SJCRH30 (cell line): ENCODE measurements at regions not wholly inside any gene's neighbourhood (a gene's known extent, or its start where the extent isn't known, plus 50 kb on each side); places are given as distances from the start of the nearest gene placed in this dataset.

Experiments
- DNase-seq, 2 experiments: peaks; one replicate each; pipeline ENCODE4 v3.0.0-alpha.2; 2015 to 2020
- H3K27ac ChIP-seq: fragments of 250-450 bp; sonication (Bioruptor Pico); 2 replicates; pipeline ENCODE4 v1.5.1; 2020; ENCODE audit warnings: mild to moderate bottlenecking, moderate library complexity
- H3K27me3 ChIP-seq: fragments of 250-450 bp; sonication (Bioruptor Pico); 2 replicates; pipeline ENCODE4 v1.5.1; 2020; ENCODE audit warnings: mild to moderate bottlenecking, moderate library complexity
- H3K36me3 ChIP-seq: fragments of 250-450 bp; sonication (Bioruptor Pico); 2 replicates; pipeline ENCODE4 v1.5.1; 2020; ENCODE audit warnings: mild to moderate bottlenecking, moderate library complexity
- H3K4me1 ChIP-seq: fragments of 250-450 bp; sonication (Bioruptor Pico); 2 replicates; pipeline ENCODE4 v1.5.1; 2020; ENCODE audit warnings: mild to moderate bottlenecking, moderate library complexity
- H3K4me3 ChIP-seq: fragments of 250-450 bp; sonication (Bioruptor Pico); 2 replicates; pipeline ENCODE4 v1.5.1; 2020; ENCODE audit warnings: mild to moderate bottlenecking, moderate library complexity
- H3K9me3 ChIP-seq: fragments of 250-450 bp; sonication (Bioruptor Pico); replicated peaks from 2 replicates; pipeline ENCODE4 v1.5.1; 2020; ENCODE audit warnings: mild to moderate bottlenecking, moderate library complexity

GRCh38 chr22:27213294-27213693 is 555.9 kb downstream of the MIAT start:
- no peak for DNase-seq
- Histone ChIP-seq H3K9me3 (no peaks in the 10 kb centered on the region), H3K4me1 (peaks cover 15% of the 10 kb centered on the region), H3K36me3 (no peaks in the 10 kb centered on the region), H3K27me3 (no peaks in the 10 kb centered on the region), H3K4me3 (no peak overlapping the region), H3K27ac (no peak overlapping the region)

GRCh38 chr22:27213766-27214581 is 556.6 kb downstream of the MIAT start:
- H3K4me3 ChIP-seq, result no peak overlapping the region
- peaks cover 15% of the 10 kb centered on the region for H3K4me1 ChIP-seq
- no peaks in the 10 kb centered on the region for H3K9me3 ChIP-seq
- DNase-seq, result no peak
- no peaks in the 10 kb centered on the region for H3K36me3 ChIP-seq
- no peak overlapping the region for H3K27ac ChIP-seq
- no peaks in the 10 kb centered on the region for H3K27me3 ChIP-seq

- H3K36me3 ChIP-seq, result no peaks in the 10 kb centered on the region
- H3K27me3 ChIP-seq, result no peaks in the 10 kb centered on the region
- H3K4me3 ChIP-seq, result no peak overlapping the region
- DNase-seq, result no peak
- no peaks in the 10 kb centered on the region for H3K9me3 ChIP-seq
- H3K27ac ChIP-seq, result no peak overlapping the region
- H3K4me1 ChIP-seq, result peaks cover 15% of the 10 kb centered on the region
Measured at GRCh38 chr22:27214691-27215090, 557.3 kb downstream of the MIAT start.

- no peaks in the 10 kb centered on the region for H3K36me3 ChIP-seq
- no peak for DNase-seq
- no peaks in the 10 kb centered on the region for H3K27me3 ChIP-seq
- H3K4me1 ChIP-seq, result peaks cover 15% of the 10 kb centered on the region
- no peak overlapping the region for H3K27ac ChIP-seq
- no peaks in the 10 kb centered on the region for H3K9me3 ChIP-seq
- no peak overlapping the region for H3K4me3 ChIP-seq
Measured at GRCh38 chr22:27215871-27216270, 558.5 kb downstream of the MIAT start.

- H3K36me3 ChIP-seq, result no peaks in the 10 kb centered on the region
- no peak overlapping the region for H3K4me3 ChIP-seq
- DNase-seq, result no peak
- no peaks in the 10 kb centered on the region for H3K27me3 ChIP-seq
- no peaks in the 10 kb centered on the region for H3K9me3 ChIP-seq
- peaks cover 15% of the 10 kb centered on the region for H3K4me1 ChIP-seq
- H3K27ac ChIP-seq, result no peak overlapping the region
Measured at GRCh38 chr22:27216444-27216843, 559.1 kb downstream of the MIAT start.

- no peaks in the 10 kb centered on the region for H3K27me3 ChIP-seq
- no peak overlapping the region for H3K27ac ChIP-seq
- peaks cover 9% of the 10 kb centered on the region for H3K4me1 ChIP-seq
- no peak for DNase-seq
- H3K9me3 ChIP-seq, result no peaks in the 10 kb centered on the region
- H3K4me3 ChIP-seq, result no peak overlapping the region
- no peaks in the 10 kb centered on the region for H3K36me3 ChIP-seq
Measured at GRCh38 chr22:27217154-27217553, 559.8 kb downstream of the MIAT start.

GRCh38 chr22:27218012-27218920 is 560.9 kb downstream of the MIAT start:
- no peak for DNase-seq
- no peaks in the 10 kb centered on the region for H3K9me3 ChIP-seq
- no peaks in the 10 kb centered on the region for H3K27me3 ChIP-seq
- H3K4me1 ChIP-seq, result peaks cover 2% of the 10 kb centered on the region; the same call in 1 of the 2 replicates
- H3K4me3 ChIP-seq, result no peak overlapping the region
- H3K27ac ChIP-seq, result no peak overlapping the region
- no peaks in the 10 kb centered on the region for H3K36me3 ChIP-seq

- Histone ChIP-seq H3K27me3 (no peaks in the 10 kb centered on the region), H3K27ac (no peak overlapping the region), H3K36me3 (no peaks in the 10 kb centered on the region), H3K4me3 (no peak overlapping the region), H3K4me1 (peaks cover 3% of the 10 kb centered on the region; the same call in 1 of the 2 replicates), H3K9me3 (no peaks in the 10 kb centered on the region)
- DNase-seq, result no peak
Measured at GRCh38 chr22:27219036-27219435, 561.6 kb downstream of the MIAT start.

GRCh38 chr22:27220339-27220738 is 563.0 kb downstream of the MIAT start:
- DNase-seq, result no peak
- H3K27me3 ChIP-seq, result no peaks in the 10 kb centered on the region
- no peak overlapping the region for H3K27ac ChIP-seq
- H3K4me1 ChIP-seq, result peaks cover 3% of the 10 kb centered on the region; the same call in 1 of the 2 replicates
- no peaks in the 10 kb centered on the region for H3K9me3 ChIP-seq
- no peaks in the 10 kb centered on the region for H3K36me3 ChIP-seq
- H3K4me3 ChIP-seq, result no peak overlapping the region

- Histone ChIP-seq H3K4me3 (no peak overlapping the region), H3K27ac (no peak overlapping the region), H3K27me3 (no peaks in the 10 kb centered on the region), H3K36me3 (no peaks in the 10 kb centered on the region), H3K9me3 (no peaks in the 10 kb centered on the region), H3K4me1 (peaks cover 3% of the 10 kb centered on the region; the same call in 1 of the 2 replicates)
- no peak for DNase-seq
Measured at GRCh38 chr22:27222178-27222577, 564.8 kb downstream of the MIAT start.

- no peak overlapping the region for H3K4me3 ChIP-seq
- peaks cover 3% of the 10 kb centered on the region; the same call in 1 of the 2 replicates for H3K4me1 ChIP-seq
- H3K27ac ChIP-seq, result no peak overlapping the region
- H3K36me3 ChIP-seq, result no peaks in the 10 kb centered on the region
- no peak for DNase-seq
- H3K9me3 ChIP-seq, result no peaks in the 10 kb centered on the region; the same call in 1 of the 2 replicates
- no peaks in the 10 kb centered on the region for H3K27me3 ChIP-seq
Measured at GRCh38 chr22:27223317-27224177, 566.2 kb downstream of the MIAT start.

- no peaks in the 10 kb centered on the region for H3K27me3 ChIP-seq
- peaks cover 3% of the 10 kb centered on the region; the same call in 1 of the 2 replicates for H3K4me1 ChIP-seq
- H3K36me3 ChIP-seq, result no peaks in the 10 kb centered on the region
- H3K4me3 ChIP-seq, result no peak overlapping the region
- H3K9me3 ChIP-seq, result peaks cover 4% of the 10 kb centered on the region; the same call in 1 of the 2 replicates
- DNase-seq, result no peak
- no peak overlapping the region for H3K27ac ChIP-seq
Measured at GRCh38 chr22:27224485-27225374, 567.3 kb downstream of the MIAT start.

- Histone ChIP-seq H3K27ac (no peak overlapping the region), H3K4me3 (no peak overlapping the region), H3K9me3 (peaks cover 4% of the 10 kb centered on the region; the same call in 1 of the 2 replicates), H3K27me3 (no peaks in the 10 kb centered on the region), H3K4me1 (peaks cover 3% of the 10 kb centered on the region; the same call in 1 of the 2 replicates), H3K36me3 (no peaks in the 10 kb centered on the region)
- DNase-seq, result no peak
Measured at GRCh38 chr22:27226666-27227065, 569.3 kb downstream of the MIAT start.
